ENCODE measurements at regions not wholly inside any gene's neighbourhood (a gene's known extent, or its start where the extent isn't known, plus 50 kb on each side); places are given as distances from the start of the nearest gene placed in this dataset.

- TF ChIP-seq EZH2phosphoT487 (IDR thresholded peaks at IDR 0.05; ENCODE audit: insufficient read depth, low read depth) (no peak), EZH2 (IDR thresholded peaks at IDR 0.05; ENCODE audit: insufficient read depth, poor library complexity, severe bottlenecking) (no peak)
Measured at GRCh38 chr13:31485651-31486051, 253.7 kb upstream of the RXFP2 start.

Data from GM23248 (cell line).